Caco-2 (cell line): ENCODE measurements at regions not wholly inside any gene's neighbourhood (a gene's known extent, or its start where the extent isn't known, plus 50 kb on each side); places are given as distances from the start of the nearest gene placed in this dataset.

ENCODE experiments used
- BruUV-seq: library from RNA; stranded (reverse); fragments of 400-500 nt; replicated peaks from 2 replicates; lab custom pipeline; 2021; lab: Mats Ljungman, UMichigan
- CTCF ChIA-PET: fragments of 300-600 bp; sonication (Branson Sonifier 250); formaldehyde crosslinking; loops from one replicate; lab custom pipeline; 2022; ENCODE audit warnings: antibody characterized with exemption; lab: Charles Lee
- POLR2A ChIA-PET: fragments of 300-600 bp; sonication (Branson Sonifier 250); formaldehyde crosslinking; loops from one replicate; lab custom pipeline; 2022; ENCODE audit warnings: antibody characterized with exemption; lab: Charles Lee
- DNase-seq, 2 experiments: peaks; one replicate each; pipeline versions ENCODE4 v3.0.0 to v3.0.0-alpha.2; 2020 to 2022
- H3K27me3 ChIP-seq: replicated peaks from 2 replicates; pipeline ENCODE4 v1.6.0; 2011; ENCODE audit warnings: low read length; ENCODE audit not compliant: control insufficient read depth, insufficient read depth
- H3K36me3 ChIP-seq: 2 replicates; pipeline ENCODE4 v1.5.1; 2011; ENCODE audit warnings: low read length; ENCODE audit not compliant: control insufficient read depth, insufficient read depth
- H3K4me1 ChIP-seq: fragments of 250-450 bp; sonication (Bioruptor Pico); 2 replicates; pipeline ENCODE4 v1.5.1; 2020; ENCODE audit warnings: mild to moderate bottlenecking
- H3K4me3 ChIP-seq: 2 replicates; pipeline ENCODE4 v1.5.1; 2011; ENCODE audit warnings: low read depth, mild to moderate bottlenecking, control low read depth, low read length
- H3K9me3 ChIP-seq: fragments of 250-450 bp; sonication (Bioruptor Pico); 2 replicates; pipeline ENCODE4 v1.5.1; 2020; ENCODE audit warnings: mild to moderate bottlenecking, moderate library complexity
- H3K27ac Mint-ChIP-seq: one replicate; pipeline ENCODE4 v1.8.0; 2022; ENCODE audit warnings: mixed read lengths; ENCODE audit not compliant: unreplicated experiment
- H3K27me3 Mint-ChIP-seq: one replicate; pipeline ENCODE4 v1.8.0; 2022; ENCODE audit warnings: mixed read lengths; ENCODE audit not compliant: insufficient read depth, unreplicated experiment
- H3K36me3 Mint-ChIP-seq: one replicate; pipeline ENCODE4 v1.8.0; 2022; ENCODE audit warnings: mild to moderate bottlenecking, mixed read lengths; ENCODE audit not compliant: insufficient read depth, unreplicated experiment
- H3K4me1 Mint-ChIP-seq: one replicate; pipeline ENCODE4 v1.8.0; 2022; ENCODE audit warnings: low read depth, mixed read lengths; ENCODE audit not compliant: unreplicated experiment
- H3K4me3 Mint-ChIP-seq: one replicate; pipeline ENCODE4 v1.8.0; 2022; ENCODE audit warnings: mild to moderate bottlenecking, moderate library complexity, mixed read lengths; ENCODE audit not compliant: unreplicated experiment
- H3K9me3 Mint-ChIP-seq: one replicate; pipeline ENCODE4 v1.8.0; 2022; ENCODE audit warnings: mixed read lengths; ENCODE audit not compliant: unreplicated experiment
- intact Hi-C: fragments of 100-400 bp; cut with micrococcal nuclease; formaldehyde crosslinking; loops from one replicate; pipeline ENCODE4 v1.10.0; 2022; ENCODE audit not compliant: unreplicated experiment
- TF ChIP-seq, protein P1 (sequence below), 2 experiments: fragments of 200-600 bp in 1 of 2; IDR thresholded peaks; 1 replicate in 1 of 2; 2 replicates in 1 of 2; pipeline versions ENCODE4 v1.5.1 to v1.8.0; 2011 to 2022; ENCODE audit warnings: antibody characterized with exemption in 1 of 2, control low read depth in 1 of 2, inconsistent platforms in 1 of 2, low read depth in 1 of 2, low read length in 1 of 2, mild to moderate bottlenecking in 1 of 2, moderate library complexity in 1 of 2; ENCODE audit not compliant: insufficient read depth in 1 of 2, severe bottlenecking in 1 of 2, unreplicated experiment in 1 of 2

DNA sequence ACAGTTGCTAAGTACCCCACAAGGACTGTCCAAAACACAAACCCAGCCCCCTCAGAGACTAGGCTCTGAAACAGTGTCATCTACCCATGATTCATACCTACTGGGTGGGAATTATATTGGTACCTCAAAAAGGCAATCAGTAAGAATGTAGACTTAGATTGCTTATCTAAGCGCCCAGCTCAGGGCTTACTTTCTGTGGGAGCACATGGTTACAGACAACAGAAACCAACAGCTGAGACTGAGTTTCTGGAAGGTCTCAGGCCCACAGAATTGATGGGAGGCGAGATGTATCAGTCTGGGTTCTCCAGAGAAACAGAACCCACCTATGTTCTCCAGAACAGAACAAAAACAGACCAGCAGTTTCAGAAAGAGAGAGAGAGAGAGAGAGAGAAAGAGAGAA, 147.3 kb upstream of the KAZN start:
- TF ChIP-seq, protein P1, sequence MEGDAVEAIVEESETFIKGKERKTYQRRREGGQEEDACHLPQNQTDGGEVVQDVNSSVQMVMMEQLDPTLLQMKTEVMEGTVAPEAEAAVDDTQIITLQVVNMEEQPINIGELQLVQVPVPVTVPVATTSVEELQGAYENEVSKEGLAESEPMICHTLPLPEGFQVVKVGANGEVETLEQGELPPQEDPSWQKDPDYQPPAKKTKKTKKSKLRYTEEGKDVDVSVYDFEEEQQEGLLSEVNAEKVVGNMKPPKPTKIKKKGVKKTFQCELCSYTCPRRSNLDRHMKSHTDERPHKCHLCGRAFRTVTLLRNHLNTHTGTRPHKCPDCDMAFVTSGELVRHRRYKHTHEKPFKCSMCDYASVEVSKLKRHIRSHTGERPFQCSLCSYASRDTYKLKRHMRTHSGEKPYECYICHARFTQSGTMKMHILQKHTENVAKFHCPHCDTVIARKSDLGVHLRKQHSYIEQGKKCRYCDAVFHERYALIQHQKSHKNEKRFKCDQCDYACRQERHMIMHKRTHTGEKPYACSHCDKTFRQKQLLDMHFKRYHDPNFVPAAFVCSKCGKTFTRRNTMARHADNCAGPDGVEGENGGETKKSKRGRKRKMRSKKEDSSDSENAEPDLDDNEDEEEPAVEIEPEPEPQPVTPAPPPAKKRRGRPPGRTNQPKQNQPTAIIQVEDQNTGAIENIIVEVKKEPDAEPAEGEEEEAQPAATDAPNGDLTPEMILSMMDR (IDR thresholded peaks at IDR 0.05; ENCODE audit: insufficient read depth in 1 of 2, low read depth in 1 of 2, low read length in 1 of 2, severe bottlenecking in 1 of 2, unreplicated experiment in 1 of 2): no peak
- peaks cover 9% of the 10 kb centered on the region for H3K9me3 Mint-ChIP-seq
- H3K36me3 Mint-ChIP-seq: no peaks in the 10 kb centered on the region
- no TSS peak for BruUV-seq
- no peaks in the 10 kb centered on the region for H3K4me1 ChIP-seq
- no peaks in the 10 kb centered on the region for H3K36me3 ChIP-seq
- no peaks in the 10 kb centered on the region for H3K27me3 ChIP-seq
- no peak for DNase-seq
- ChIA-PET POLR2A (no interaction called here), CTCF (no interaction called here)
- H3K27ac Mint-ChIP-seq: no peak overlapping the region
- H3K4me1 Mint-ChIP-seq: no peaks in the 10 kb centered on the region
- intact Hi-C loops: no loop called here
- no peak overlapping the region for H3K4me3 Mint-ChIP-seq
- no peaks in the 10 kb centered on the region for H3K9me3 ChIP-seq
- no peak overlapping the region for H3K4me3 ChIP-seq
- peaks cover 4% of the 10 kb centered on the region for H3K27me3 Mint-ChIP-seq

DNA sequence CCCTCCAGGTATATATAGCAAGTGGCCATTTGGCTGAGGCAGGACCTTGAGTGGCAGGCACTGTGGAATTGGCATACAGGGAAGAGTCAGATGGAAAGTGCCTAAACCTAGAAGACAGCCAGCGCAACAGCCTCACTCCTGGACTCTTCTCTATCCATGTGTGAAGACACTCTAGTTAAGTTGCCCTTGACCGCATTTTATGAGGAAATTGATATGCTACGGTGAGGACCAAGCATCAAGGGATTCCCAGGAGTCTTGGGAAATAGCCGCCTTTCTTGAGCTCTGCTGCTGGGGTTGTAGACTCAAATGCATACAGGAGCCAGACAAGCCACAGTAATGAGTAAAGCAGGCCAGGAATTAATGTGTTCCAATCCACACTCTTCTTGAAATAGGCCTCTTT, 145.9 kb upstream of the KAZN start:
- Mint-ChIP-seq H3K27ac (no peak overlapping the region), H3K27me3 (peaks cover 4% of the 10 kb centered on the region), H3K4me3 (no peak overlapping the region), H3K4me1 (no peaks in the 10 kb centered on the region), H3K36me3 (no peaks in the 10 kb centered on the region), H3K9me3 (peaks cover 9% of the 10 kb centered on the region)
- intact Hi-C loops: no loop called here
- DNase-seq: no peak
- no TSS peak for BruUV-seq
- no peaks in the 10 kb centered on the region for H3K36me3 ChIP-seq
- POLR2A ChIA-PET: no interaction called here
- no peaks in the 10 kb centered on the region for H3K27me3 ChIP-seq
- H3K9me3 ChIP-seq: no peaks in the 10 kb centered on the region
- CTCF ChIA-PET: no interaction called here
- H3K4me3 ChIP-seq: no peak overlapping the region
- no peaks in the 10 kb centered on the region for H3K4me1 ChIP-seq
- TF ChIP-seq, protein P1 (IDR thresholded peaks at IDR 0.05; ENCODE audit: insufficient read depth in 1 of 2, low read depth in 1 of 2, low read length in 1 of 2, severe bottlenecking in 1 of 2, unreplicated experiment in 1 of 2): no peak

DNA sequence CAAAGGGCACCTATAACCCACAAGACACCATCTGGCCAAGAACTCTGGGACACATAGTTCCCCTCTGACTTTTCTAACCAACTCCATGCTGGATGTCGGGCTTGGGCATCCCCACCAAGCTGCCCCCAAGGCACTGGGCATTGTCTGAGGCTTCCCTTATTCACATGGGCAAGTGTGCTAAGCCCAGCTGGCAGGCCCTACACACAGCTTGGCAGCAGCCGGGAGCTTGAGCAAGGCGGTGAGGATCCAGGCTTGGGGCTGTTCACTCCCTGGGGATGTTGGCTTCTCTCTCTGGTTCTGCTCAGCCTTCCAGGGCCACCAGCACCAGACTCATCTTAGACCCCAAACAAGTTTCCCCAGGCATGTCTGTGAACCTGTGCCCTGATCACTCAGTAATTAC, 138.3 kb upstream of the KAZN start:
- POLR2A ChIA-PET: no interaction called here
- intact Hi-C loops: no loop called here
- CTCF ChIA-PET: no interaction called here

More for the DNA sequence above, 138.3 kb upstream of the KAZN start:
- no peak overlapping the region for H3K27ac Mint-ChIP-seq
- H3K9me3 ChIP-seq: no peaks in the 10 kb centered on the region
- DNase-seq: no peak
- no peaks in the 10 kb centered on the region for H3K36me3 Mint-ChIP-seq
- no TSS peak for BruUV-seq
- no peaks in the 10 kb centered on the region for H3K36me3 ChIP-seq
- no peaks in the 10 kb centered on the region for H3K4me1 ChIP-seq
- H3K27me3 Mint-ChIP-seq: no peaks in the 10 kb centered on the region
- TF ChIP-seq, protein P1 (IDR thresholded peaks at IDR 0.05; ENCODE audit: insufficient read depth in 1 of 2, low read depth in 1 of 2, low read length in 1 of 2, severe bottlenecking in 1 of 2, unreplicated experiment in 1 of 2): no peak
- H3K4me3 ChIP-seq: no peak overlapping the region
- H3K4me3 Mint-ChIP-seq: no peak overlapping the region
- no peaks in the 10 kb centered on the region for H3K4me1 Mint-ChIP-seq
- no peaks in the 10 kb centered on the region for H3K9me3 Mint-ChIP-seq
- H3K27me3 ChIP-seq: no peaks in the 10 kb centered on the region
